Adrenal gland (tissue), 9 donors: ENCODE measurements at regions not wholly inside any gene's neighbourhood (a gene's known extent, or its start where the extent isn't known, plus 50 kb on each side); places are given as distances from the start of the nearest gene placed in this dataset.

Experiments used
- DNase-seq, 7 donors: peaks; one replicate each; pipeline ENCODE4 v3.0.0-alpha.2; 2019 to 2020
- H3K27ac ChIP-seq, 5 donors: fragments of 200-600 bp; sonication (generic) in 4 of 5; 1 replicate in 3 of 5; 2 replicates in 2 of 5; pipeline versions ENCODE4 v1.5.1 to v1.8.0; 2016 to 2020; ENCODE audit warnings: mild to moderate bottlenecking in 1 of 5
- H3K27me3 ChIP-seq: fragments of 200-600 bp; 2 replicates; pipeline ENCODE4 v1.8.0; 2021
- H3K36me3 ChIP-seq, 2 donors: fragments of 200-600 bp; replicated peaks in 1 of 2; 1 replicate in 1 of 2; 2 replicates in 1 of 2; pipeline versions ENCODE4 v1.5.1 to v1.8.0; 2018 to 2022
- H3K4me1 ChIP-seq, 2 donors: fragments of 200-600 bp; replicated peaks in 1 of 2; 1 replicate in 1 of 2; 2 replicates in 1 of 2; pipeline versions ENCODE4 v1.5.1 to v1.8.0; 2018 to 2021
- H3K4me3 ChIP-seq, 4 donors: fragments of 200-600 bp; sonication (generic) in 3 of 4; one replicate each; pipeline ENCODE4 v1.5.1; 2016 to 2018
- H3K9me3 ChIP-seq, 3 donors: fragments of 200-600 bp; sonication (generic) in 1 of 3; replicated peaks in 1 of 3; 1 replicate in 2 of 3; 2 replicates in 1 of 3; pipeline versions ENCODE4 v1.5.1 to v1.8.0; 2016 to 2021
- CTCF ChIP-seq, 6 experiments: fragments of 450-650 bp in 4 of 6; fragments of 200-600 bp in 2 of 6; sonication (generic) in 1 of 6; IDR thresholded peaks; 1 replicate in 5 of 6; 2 replicates in 1 of 6; pipeline versions ENCODE4 v1.5.1 to v1.8.0; 2016 to 2021; ENCODE audit warnings: antibody characterized with exemption in 6 of 6, mild to moderate bottlenecking in 2 of 6, moderate library complexity in 1 of 6
- POLR2A ChIP-seq, 2 donors: fragments of 450-650 bp; IDR thresholded peaks; one replicate each; pipeline ENCODE4 v1.6.1; 2017; ENCODE audit warnings: antibody characterized with exemption in 2 of 2, mild to moderate bottlenecking in 2 of 2, moderate library complexity in 1 of 2
- WGBS, 4 donors: extraction: QIAGEN DNeasy Blood & Tissue Kit in 2 of 4; methylation state at CpG; one replicate each; pipeline versions ENCODE4 v1.1.5 to v1.1.7; 2013 to 2017; 5-methylcytosine and 5-hydroxymethylcytosine counted together
- intact Hi-C, 2 donors: fragments of 100-400 bp; cut with DNase I; formaldehyde crosslinking; loops; one replicate each; pipeline versions ENCODE4 v1.14.1 to v1.15.0; 2022 to 2023
- donor health status: healthy with polysubstance abuse.
- donor health status: Bipolar disorder and iron deficiency.
- donor health status: DM: yes; HTN: yes; CAD: no.
- donor health status: DM: no; HTN: no; CAD: no.
- donor health status: DM: no; HTN: no; CAD: no.

GRCh38 chr17:14866266-14866665 lies 398.9 kb downstream of the PMP22 start:
- WGBS, 4 donors = 77 to 84% (median 80%) methylated on average over 7 of the region's 7 CpGs
- no peak for DNase-seq
- no peaks in the 10 kb centered on the region for H3K36me3 ChIP-seq

GRCh38 chr17:14864127-14864526 lies 401.0 kb downstream of the PMP22 start:
- 0% methylated on average over 1 of the region's 1 CpG for WGBS, 4 donors
- H3K9me3 ChIP-seq = no peaks in the 10 kb centered on the region
- DNase-seq = no peak
- H3K4me3 ChIP-seq = no peak overlapping the region
- no peaks in the 10 kb centered on the region for H3K36me3 ChIP-seq
- intact Hi-C loops = no loop called here
- H3K27ac ChIP-seq = no peak overlapping the region
- no peaks in the 10 kb centered on the region for H3K27me3 ChIP-seq
- H3K4me1 ChIP-seq = no peaks in the 10 kb centered on the region
- TF ChIP-seq CTCF (IDR thresholded peaks at IDR 0.05) (no peak), POLR2A (IDR thresholded peaks at IDR 0.05) (no peak)

More at GRCh38 chr17:14866266-14866665, 398.9 kb downstream of the PMP22 start:
- H3K27ac ChIP-seq = no peak overlapping the region
- intact Hi-C loops = no loop called here
- no peak overlapping the region for H3K4me3 ChIP-seq
- no peaks in the 10 kb centered on the region for H3K4me1 ChIP-seq
- no peaks in the 10 kb centered on the region for H3K27me3 ChIP-seq
- no peaks in the 10 kb centered on the region for H3K9me3 ChIP-seq
- TF ChIP-seq CTCF (IDR thresholded peaks at IDR 0.05) (no peak), POLR2A (IDR thresholded peaks at IDR 0.05) (no peak)

- H3K4me3 ChIP-seq = no peak overlapping the region
- no peak for DNase-seq
- no peak overlapping the region for H3K27ac ChIP-seq
- no peaks in the 10 kb centered on the region for H3K36me3 ChIP-seq
- no peaks in the 10 kb centered on the region for H3K27me3 ChIP-seq
- TF ChIP-seq POLR2A (IDR thresholded peaks at IDR 0.05) (no peak), CTCF (IDR thresholded peaks at IDR 0.05) (no peak)
- 16 to 31% (median 28%) methylated on average over 3 of the region's 3 CpGs for WGBS, 4 donors
- intact Hi-C loops = no loop called here
- no peaks in the 10 kb centered on the region for H3K4me1 ChIP-seq
- no peaks in the 10 kb centered on the region for H3K9me3 ChIP-seq
These were observed 405.6 kb downstream of the PMP22 start for GRCh38 chr17:14859542-14859941.

- Histone ChIP-seq H3K36me3 (no peaks in the 10 kb centered on the region), H3K27ac (no peak overlapping the region), H3K27me3 (peaks cover 4% of the 10 kb centered on the region), H3K4me3 (no peak overlapping the region), H3K9me3 (no peaks in the 10 kb centered on the region), H3K4me1 (no peaks in the 10 kb centered on the region)
- DNase-seq = no peak
- WGBS, 4 donors = 53 to 67% (median 60%) methylated on average over 10 of the region's 10 CpGs
- intact Hi-C loops = no loop called here
- TF ChIP-seq CTCF (IDR thresholded peaks at IDR 0.05) = no peak
- TF ChIP-seq POLR2A (IDR thresholded peaks at IDR 0.05) = no peak
These were observed 408.9 kb downstream of the PMP22 start for GRCh38 chr17:14856176-14856575.
